HCT116 (cell line): ENCODE measurements at regions not wholly inside any gene's neighbourhood (a gene's known extent, or its start where the extent isn't known, plus 50 kb on each side); places are given as distances from the start of the nearest gene placed in this dataset.

Experiments used
- ATAC-seq: fragments of 200-7000 bp; cut with Tn5 transposase; 2 replicates; pipeline ENCODE4 v1.9.1; 2020; ENCODE audit warnings: mild to moderate bottlenecking, moderate library complexity
- BruUV-seq: library from RNA; stranded (reverse); fragments of 400-500 nt; replicated peaks from 2 replicates; lab custom pipeline; 2021; lab: Mats Ljungman, UMichigan
- CTCF ChIA-PET: fragments of 300-600 bp; sonication (Branson Sonifier 250); formaldehyde crosslinking; loops from one replicate; lab custom pipeline; 2021; ENCODE audit warnings: antibody characterized with exemption; lab: Charles Lee
- POLR2A ChIA-PET: fragments of 300-600, 350-600 bp; sonication (Branson Sonifier 250); formaldehyde crosslinking; loops from one replicate; lab custom pipeline; 2021; ENCODE audit warnings: antibody characterized with exemption; lab: Charles Lee
- RAD21 ChIA-PET, 2 experiments: fragments of 300-600 bp; sonication (Branson Sonifier 250); formaldehyde crosslinking; loops; one replicate each; lab custom pipeline; 2023; ENCODE audit warnings: low total read pairs in 2 of 2; ENCODE audit not compliant: uncharacterized antibody in 2 of 2, unreplicated experiment in 2 of 2, low non-redundant PET in 1 of 2; lab: Charles Lee
- DNase-seq: peaks from one replicate; pipeline ENCODE4 v3.0.0-alpha.2; 2010; ENCODE audit warnings: low read depth, low spot score
- H2AFZ ChIP-seq: fragments of 200-600 bp; shearing (Covaris generic), sonication (generic); 2 replicates; pipeline ENCODE4 v1.6.1; 2017; ENCODE audit warnings: low read depth, mixed run types, mixed read lengths, antibody characterized with exemption, low read length; ENCODE audit not compliant: poor library complexity, severe bottlenecking
- H3K27ac ChIP-seq: 2 replicates; pipeline ENCODE4 v1.5.1; 2012; ENCODE audit warnings: low read depth, low read length
- H3K27me3 ChIP-seq: fragments of 200-600 bp; sonication (generic); 2 replicates; pipeline ENCODE4 v1.6.1; 2016; ENCODE audit warnings: mixed run types, low read length, mixed read lengths; ENCODE audit not compliant: insufficient read depth
- H3K36me3 ChIP-seq, 2 experiments: fragments of 200-500 bp in 1 of 2; fragments of 200-600 bp in 1 of 2; sonication (Bioruptor generic) in 1 of 2; sonication (generic) in 1 of 2; 2 replicates each; pipeline versions ENCODE4 v1.5.1 to v1.6.1; 2014 to 2016; ENCODE audit warnings: low read length in 2 of 2, inconsistent platforms in 1 of 2, mixed read lengths in 1 of 2, mixed run types in 1 of 2; ENCODE audit not compliant: insufficient read depth in 2 of 2, control insufficient read depth in 1 of 2
- H3K4me1 ChIP-seq, 2 experiments: fragments of 200-600 bp in 1 of 2; sonication (generic) in 1 of 2; 2 replicates each; pipeline versions ENCODE4 v1.5.1 to v1.6.1; 2012 to 2017; ENCODE audit warnings: low read length in 2 of 2, inconsistent platforms in 1 of 2, mild to moderate bottlenecking in 1 of 2, mixed read lengths in 1 of 2, mixed run types in 1 of 2, moderate library complexity in 1 of 2; ENCODE audit not compliant: insufficient read depth in 2 of 2, control insufficient read depth in 1 of 2
- H3K4me2 ChIP-seq: fragments of 200-600 bp; sonication (generic); 2 replicates; pipeline ENCODE4 v1.6.1; 2017; ENCODE audit warnings: mixed run types, low read length, mixed read lengths
- H3K4me3 ChIP-seq, 2 experiments: fragments of 200-600 bp in 1 of 2; sonication (generic) in 1 of 2; replicated peaks in 1 of 2; 2 replicates each; pipeline ENCODE4 v1.5.1; 2011 to 2016; ENCODE audit warnings: low read length in 2 of 2, control low read depth in 1 of 2, low read depth in 1 of 2, mild to moderate bottlenecking in 1 of 2, mixed read lengths in 1 of 2, mixed run types in 1 of 2
- H3K79me2 ChIP-seq: fragments of 200-600 bp; sonication (generic); 2 replicates; pipeline ENCODE4 v1.6.1; 2017; ENCODE audit warnings: mild to moderate bottlenecking, mixed run types, low read length, moderate library complexity, mixed read lengths; ENCODE audit not compliant: insufficient read depth
- H3K9ac ChIP-seq: fragments of 200-600 bp; sonication (generic); 2 replicates; pipeline ENCODE4 v1.6.1; 2016; ENCODE audit warnings: low read length, mixed read lengths
- H3K9me2 ChIP-seq: fragments of 200-600 bp; sonication (generic), shearing (Covaris generic); 2 replicates; pipeline ENCODE4 v1.6.1; 2017; ENCODE audit warnings: mixed run types, mild to moderate bottlenecking, moderate library complexity; ENCODE audit not compliant: insufficient read depth
- H3K9me3 ChIP-seq, 2 experiments: fragments of 200-500 bp in 1 of 2; fragments of 200-600 bp in 1 of 2; sonication (Bioruptor generic) in 1 of 2; sonication (generic) in 1 of 2; 2 replicates each; pipeline ENCODE4 v1.6.1; 2014 to 2017; ENCODE audit warnings: low read length in 2 of 2, mixed read lengths in 2 of 2, inconsistent platforms in 1 of 2, low read depth in 1 of 2, mild to moderate bottlenecking in 1 of 2, mixed run types in 1 of 2, moderate library complexity in 1 of 2; ENCODE audit not compliant: control insufficient read depth in 1 of 2, insufficient read depth in 1 of 2
- H4K20me1 ChIP-seq: fragments of 200-600 bp; sonication (generic), shearing (Covaris generic); 2 replicates; pipeline ENCODE4 v1.6.1; 2017; ENCODE audit warnings: mixed run types, mild to moderate bottlenecking, moderate library complexity; ENCODE audit not compliant: insufficient read depth
- ATF3 ChIP-seq: IDR thresholded peaks from 2 replicates; pipeline ENCODE4 v1.6.1; 2012
- CBX3 ChIP-seq: IDR thresholded peaks from 2 replicates; pipeline ENCODE4 v1.6.1; 2012; ENCODE audit warnings: low read depth
- FOSL1 ChIP-seq: IDR thresholded peaks from 2 replicates; pipeline ENCODE4 v1.6.1; 2012; ENCODE audit warnings: low read depth
- JUND ChIP-seq: IDR thresholded peaks from 2 replicates; pipeline ENCODE4 v1.6.1; 2012
- RAD21 ChIP-seq: IDR thresholded peaks from 2 replicates; pipeline ENCODE4 v1.6.1; 2012; ENCODE audit warnings: low read depth, mild to moderate bottlenecking
- SP1 ChIP-seq: IDR thresholded peaks from 2 replicates; pipeline ENCODE4 v1.6.1; 2012; ENCODE audit warnings: low read depth
- SRF ChIP-seq: IDR thresholded peaks from 2 replicates; pipeline ENCODE4 v1.6.1; 2012; ENCODE audit warnings: low read depth
- TCF7L2 ChIP-seq: IDR thresholded peaks from 2 replicates; pipeline ENCODE4 v1.7.0; 2011; ENCODE audit warnings: borderline replicate concordance, inconsistent platforms; ENCODE audit not compliant: insufficient read depth, insufficient read length; ENCODE audit errors: extremely low read depth
- YY1 ChIP-seq: IDR thresholded peaks from 2 replicates; pipeline ENCODE4 v1.6.1; 2011; ENCODE audit warnings: low read length, low read depth, moderate library complexity, mild to moderate bottlenecking; ENCODE audit not compliant: insufficient replicate concordance; ENCODE audit errors: extremely low read depth
- ZNF274 ChIP-seq: fragments of 200-500 bp; sonication (Bioruptor generic); IDR thresholded peaks from 2 replicates; pipeline ENCODE4 v1.6.1; 2014; ENCODE audit warnings: mild to moderate bottlenecking, low read depth, low read length, inconsistent platforms
- intact Hi-C: fragments of 100-400 bp; cut with micrococcal nuclease; formaldehyde crosslinking; loops from 2 replicates; pipeline ENCODE4 v1.10.0; 2022
- TF ChIP-seq, protein P1 (sequence below): IDR thresholded peaks from 2 replicates; pipeline ENCODE4 v1.6.1; 2011; ENCODE audit warnings: mild to moderate bottlenecking, low read length, moderate library complexity; ENCODE audit not compliant: insufficient replicate concordance; ENCODE audit errors: extremely low read depth

DNA sequence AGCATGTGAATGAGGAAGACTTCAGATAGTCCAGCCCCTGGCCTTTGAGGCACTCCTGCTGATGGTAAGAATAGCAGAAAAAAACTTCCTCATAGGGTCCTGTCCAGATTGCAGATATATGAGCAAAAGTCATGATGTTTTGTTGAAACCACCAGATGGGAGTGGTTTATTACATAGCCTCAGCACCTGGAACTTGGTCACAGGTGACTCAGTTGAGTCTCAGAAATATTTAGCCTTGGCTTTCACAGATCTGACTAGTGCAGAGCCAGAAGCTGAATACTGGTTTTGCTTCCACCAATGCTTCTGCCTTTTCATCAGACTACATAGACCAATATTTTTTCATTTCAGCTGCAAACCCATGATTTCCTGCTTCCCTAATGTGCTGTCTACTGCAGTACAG, 994.9 kb upstream of the SLIT2 start (continued):
- TF ChIP-seq, protein P1, sequence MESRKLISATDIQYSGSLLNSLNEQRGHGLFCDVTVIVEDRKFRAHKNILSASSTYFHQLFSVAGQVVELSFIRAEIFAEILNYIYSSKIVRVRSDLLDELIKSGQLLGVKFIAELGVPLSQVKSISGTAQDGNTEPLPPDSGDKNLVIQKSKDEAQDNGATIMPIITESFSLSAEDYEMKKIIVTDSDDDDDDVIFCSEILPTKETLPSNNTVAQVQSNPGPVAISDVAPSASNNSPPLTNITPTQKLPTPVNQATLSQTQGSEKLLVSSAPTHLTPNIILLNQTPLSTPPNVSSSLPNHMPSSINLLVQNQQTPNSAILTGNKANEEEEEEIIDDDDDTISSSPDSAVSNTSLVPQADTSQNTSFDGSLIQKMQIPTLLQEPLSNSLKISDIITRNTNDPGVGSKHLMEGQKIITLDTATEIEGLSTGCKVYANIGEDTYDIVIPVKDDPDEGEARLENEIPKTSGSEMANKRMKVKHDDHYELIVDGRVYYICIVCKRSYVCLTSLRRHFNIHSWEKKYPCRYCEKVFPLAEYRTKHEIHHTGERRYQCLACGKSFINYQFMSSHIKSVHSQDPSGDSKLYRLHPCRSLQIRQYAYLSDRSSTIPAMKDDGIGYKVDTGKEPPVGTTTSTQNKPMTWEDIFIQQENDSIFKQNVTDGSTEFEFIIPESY, result no peak
- TF ChIP-seq JUND, result no peak
- TF ChIP-seq ZNF274, result no peak
- TF ChIP-seq YY1, result no peak

GRCh38 chr4:19254486-19254885, 997.2 kb upstream of the SLIT2 start:
- BruUV-seq, result no TSS peak
- DNase-seq (no peak), ATAC-seq (no peak)
- Histone ChIP-seq H3K79me2 (no peaks in the 10 kb centered on the region), H3K27me3 (no peaks in the 10 kb centered on the region)
- TF ChIP-seq, protein P1, result no peak
- TF ChIP-seq SRF, result no peak
- no peak for TF ChIP-seq CBX3
- TF ChIP-seq JUND, result no peak
- TF ChIP-seq TCF7L2, result no peak
- no peak for TF ChIP-seq SP1
- no peak for TF ChIP-seq FOSL1
- TF ChIP-seq RAD21, result no peak
- no peak for TF ChIP-seq ATF3
- TF ChIP-seq, all 23 proteins: peak for 0
- Histone ChIP-seq H4K20me1 (no peaks in the 10 kb centered on the region), H3K9ac (no peak overlapping the region), H3K4me2 (no peak overlapping the region), H2AFZ (no peak overlapping the region), H3K27ac (no peak overlapping the region), H3K4me1 (no peaks in the 10 kb centered on the region), H3K9me2 (no peaks in the 10 kb centered on the region), H3K9me3 (no peaks in the 10 kb centered on the region), H3K36me3 (no peaks in the 10 kb centered on the region), H3K4me3 (no peak overlapping the region)
- ChIA-PET CTCF (no interaction called here), POLR2A (no interaction called here), RAD21 (no interaction called here)
- intact Hi-C loops, result no loop called here
